ENCODE measurements at regions not wholly inside any gene's neighbourhood (a gene's known extent, or its start where the extent isn't known, plus 50 kb on each side); places are given as distances from the start of the nearest gene placed in this dataset.

- intact Hi-C loops (cut with micrococcal nuclease), result no loop called here
- TF ChIP-seq POLR2AphosphoS5 (IDR thresholded peaks at IDR 0.05; ENCODE audit: insufficient read depth, low read depth, low read length) (no peak), CTCF (IDR thresholded peaks at IDR 0.05; ENCODE audit: extremely low read depth in 1 of 2, insufficient read depth in 1 of 2, low read depth in 1 of 2, low read length in 2 of 2) (no peak), JUN (IDR thresholded peaks at IDR 0.05; ENCODE audit: borderline replicate concordance, insufficient read depth, insufficient read length, low read depth) (no peak), GATA2 (IDR thresholded peaks at IDR 0.05; ENCODE audit: insufficient read depth, insufficient read length, low read depth, low read length) (no peak), EZH2 (IDR thresholded peaks at IDR 0.05; ENCODE audit: borderline replicate concordance, low read depth, low read length, severe bottlenecking) (no peak), MYC (IDR thresholded peaks at IDR 0.05; ENCODE audit: low read depth, low read length) (no peak), MAX (IDR thresholded peaks at IDR 0.05; ENCODE audit: insufficient read depth, insufficient read length) (no peak)
- ChIA-PET POLR2A (no interaction called here), CTCF (no interaction called here)
- Histone ChIP-seq H3K4me2 (ENCODE audit: insufficient read depth, low read length) (no peak overlapping the region), H4K20me1 (replicated peaks; ENCODE audit: control insufficient read depth, extremely low read depth, insufficient read depth, low read length) (no peaks in the 10 kb centered on the region), H3K4me3 (replicated peaks in 1 of 3; ENCODE audit: insufficient read depth in 1 of 3, low read depth in 1 of 3, low read length in 3 of 3) (no peak overlapping the region), H3K27me3 (ENCODE audit: control insufficient read depth in 2 of 2, insufficient read depth in 2 of 2, low read length in 2 of 2) (no peaks in the 10 kb centered on the region), H3K4me1 (ENCODE audit: control insufficient read depth, extremely low read depth, insufficient read depth, low read length) (no peaks in the 10 kb centered on the region), H3K79me2 (ENCODE audit: control insufficient read depth, insufficient read depth, low read length) (no peaks in the 10 kb centered on the region), H3K9me1 (replicated peaks; ENCODE audit: control insufficient read depth, extremely low read depth, insufficient read depth, low read length) (no peaks in the 10 kb centered on the region), H2AFZ (ENCODE audit: low read depth, low read length) (no peak overlapping the region), H3K36me3 (ENCODE audit: control insufficient read depth in 2 of 2, extremely low read depth in 1 of 2, insufficient read depth in 2 of 2, low read length in 2 of 2) (no peaks in the 10 kb centered on the region), H3K9ac (replicated peaks; ENCODE audit: extremely low read depth, insufficient read depth, low read length) (no peak overlapping the region), H3K27ac (ENCODE audit: insufficient read depth, low read depth, low read length) (no peak overlapping the region), H3K9me3 (replicated peaks; ENCODE audit: control insufficient read depth, insufficient read depth, low read length) (no peaks in the 10 kb centered on the region)
- no TSS peak for BruUV-seq (replicated peaks)
- FAIRE-seq, result no peak
- dilution Hi-C loops (cut with MboI; ENCODE audit: extremely low pct_ligation_motif_present, low sequenced_read_pairs), result no loop called here
- DNase-seq (ENCODE audit: low read depth, low spot score), result no peak
Measured at GRCh38 chr11:26793487-26793886, 71.6 kb upstream of the SLC5A12 start.

All from endothelial cell of umbilical vein (primary cell).